ENCODE measurements at regions not wholly inside any gene's neighbourhood (a gene's known extent, or its start where the extent isn't known, plus 50 kb on each side); places are given as distances from the start of the nearest gene placed in this dataset.

DNA sequence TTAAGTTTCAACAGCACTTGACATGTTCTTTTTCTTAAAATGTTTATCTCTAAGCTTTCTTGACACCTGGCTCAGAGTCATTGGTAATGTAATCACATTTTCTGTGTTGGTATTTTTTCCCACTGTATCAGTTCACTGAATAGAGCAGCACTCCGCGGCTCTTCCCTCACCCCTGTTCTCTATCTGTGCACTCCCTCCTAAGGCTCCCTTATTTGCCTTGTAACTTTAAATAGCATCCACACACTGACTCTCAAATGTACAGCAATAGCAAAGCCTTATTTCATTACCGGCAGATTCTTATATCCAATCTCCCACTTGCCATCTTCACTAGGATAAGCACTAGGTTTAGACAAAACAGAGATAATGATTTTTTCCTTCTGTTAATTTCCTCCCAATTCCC, 935.5 kb upstream of the SLC10A2 start:
- H3K9me3 ChIP-seq = no peaks in the 10 kb centered on the region
- no peak for DNase-seq (ENCODE audit: low spot score)
- TF ChIP-seq, protein P1, sequence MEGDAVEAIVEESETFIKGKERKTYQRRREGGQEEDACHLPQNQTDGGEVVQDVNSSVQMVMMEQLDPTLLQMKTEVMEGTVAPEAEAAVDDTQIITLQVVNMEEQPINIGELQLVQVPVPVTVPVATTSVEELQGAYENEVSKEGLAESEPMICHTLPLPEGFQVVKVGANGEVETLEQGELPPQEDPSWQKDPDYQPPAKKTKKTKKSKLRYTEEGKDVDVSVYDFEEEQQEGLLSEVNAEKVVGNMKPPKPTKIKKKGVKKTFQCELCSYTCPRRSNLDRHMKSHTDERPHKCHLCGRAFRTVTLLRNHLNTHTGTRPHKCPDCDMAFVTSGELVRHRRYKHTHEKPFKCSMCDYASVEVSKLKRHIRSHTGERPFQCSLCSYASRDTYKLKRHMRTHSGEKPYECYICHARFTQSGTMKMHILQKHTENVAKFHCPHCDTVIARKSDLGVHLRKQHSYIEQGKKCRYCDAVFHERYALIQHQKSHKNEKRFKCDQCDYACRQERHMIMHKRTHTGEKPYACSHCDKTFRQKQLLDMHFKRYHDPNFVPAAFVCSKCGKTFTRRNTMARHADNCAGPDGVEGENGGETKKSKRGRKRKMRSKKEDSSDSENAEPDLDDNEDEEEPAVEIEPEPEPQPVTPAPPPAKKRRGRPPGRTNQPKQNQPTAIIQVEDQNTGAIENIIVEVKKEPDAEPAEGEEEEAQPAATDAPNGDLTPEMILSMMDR (IDR thresholded peaks at IDR 0.05) = no peak
- H3K36me3 ChIP-seq = no peaks in the 10 kb centered on the region
- no peak overlapping the region for H3K27ac ChIP-seq
- no peak overlapping the region for H3K4me3 ChIP-seq
- no peaks in the 10 kb centered on the region for H3K27me3 ChIP-seq
- peaks cover 0 to 7% of the 10 kb centered on the region in 2 donors for H3K4me1 ChIP-seq

DNA sequence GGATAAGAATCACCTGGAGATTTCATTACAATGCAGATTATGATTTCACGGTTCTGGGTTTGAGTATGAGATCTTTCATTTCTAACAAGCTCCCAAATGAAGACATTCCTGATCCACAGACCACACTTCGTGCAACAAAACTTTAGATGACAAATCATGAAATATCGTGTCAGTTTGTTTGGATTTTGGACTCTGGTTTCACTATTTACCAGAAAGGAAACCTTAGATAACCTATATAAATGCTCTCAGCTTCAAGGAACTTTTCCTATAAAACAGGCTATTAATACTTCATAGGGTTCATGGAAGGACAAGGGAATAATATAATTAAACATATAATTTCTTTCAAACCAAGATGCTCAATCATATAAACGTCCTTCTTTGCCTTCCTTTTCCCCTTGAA, 930.5 kb upstream of the SLC10A2 start:
- Histone ChIP-seq H3K4me1 (no peaks in the 10 kb centered on the region), H3K4me3 (no peak overlapping the region), H3K27ac (no peak overlapping the region), H3K27me3 (no peaks in the 10 kb centered on the region), H3K36me3 (no peaks in the 10 kb centered on the region), H3K9me3 (no peaks in the 10 kb centered on the region)
- no peak for DNase-seq (ENCODE audit: low spot score)
- TF ChIP-seq, protein P1 (IDR thresholded peaks at IDR 0.05) = no peak

DNA sequence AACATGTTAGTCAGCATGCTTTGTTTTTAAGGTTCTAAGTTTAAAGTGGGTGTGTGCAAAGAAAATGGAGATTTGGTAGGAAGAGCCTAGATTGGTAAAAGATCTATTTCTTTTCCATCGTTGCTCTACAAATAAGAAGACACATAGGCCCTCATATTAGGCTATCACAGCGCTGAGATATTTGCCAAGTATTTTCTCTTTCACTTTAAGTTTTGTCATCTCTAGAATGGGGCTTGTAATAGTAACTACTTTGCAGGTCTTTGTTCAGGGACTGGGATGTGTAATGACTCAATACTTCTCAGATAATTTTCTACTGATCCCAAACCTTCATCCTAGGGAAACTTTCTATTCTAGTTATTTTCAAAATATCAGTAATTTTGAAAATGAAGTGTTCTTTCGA, 917.7 kb upstream of the SLC10A2 start:
- Histone ChIP-seq H3K4me3 (no peak overlapping the region), H3K27ac (no peak overlapping the region), H3K27me3 (no peaks in the 10 kb centered on the region), H3K36me3 (no peaks in the 10 kb centered on the region), H3K4me1 (no peaks in the 10 kb centered on the region), H3K9me3 (no peaks in the 10 kb centered on the region)
- no peak for DNase-seq (ENCODE audit: low spot score)
- TF ChIP-seq, protein P1 (IDR thresholded peaks at IDR 0.05) = no peak

DNA sequence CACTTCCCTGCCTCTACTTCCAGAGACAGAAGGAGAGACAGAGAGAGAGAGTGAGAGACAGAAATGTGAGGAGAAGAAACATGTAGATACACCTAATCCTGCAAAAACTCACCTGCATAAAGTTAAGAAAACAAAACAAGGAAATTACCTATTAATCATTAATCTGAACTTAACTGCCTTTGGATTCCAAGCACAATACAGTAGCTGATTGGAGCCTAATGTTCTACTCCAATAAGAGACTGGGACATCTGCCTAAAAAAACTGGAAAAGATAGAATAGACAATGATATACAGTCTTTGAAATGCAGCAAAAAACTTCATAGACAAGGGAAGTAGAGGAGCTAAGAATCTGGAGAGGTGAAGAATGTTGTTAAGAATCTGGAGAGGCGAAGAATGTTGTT, 910.2 kb upstream of the SLC10A2 start:
- DNase-seq (ENCODE audit: low spot score) = no peak
- Histone ChIP-seq H3K4me3 (no peak overlapping the region), H3K36me3 (no peaks in the 10 kb centered on the region), H3K4me1 (no peaks in the 10 kb centered on the region), H3K9me3 (no peaks in the 10 kb centered on the region), H3K27me3 (no peaks in the 10 kb centered on the region), H3K27ac (no peak overlapping the region)
- TF ChIP-seq, protein P1 (IDR thresholded peaks at IDR 0.05) = no peak

DNA sequence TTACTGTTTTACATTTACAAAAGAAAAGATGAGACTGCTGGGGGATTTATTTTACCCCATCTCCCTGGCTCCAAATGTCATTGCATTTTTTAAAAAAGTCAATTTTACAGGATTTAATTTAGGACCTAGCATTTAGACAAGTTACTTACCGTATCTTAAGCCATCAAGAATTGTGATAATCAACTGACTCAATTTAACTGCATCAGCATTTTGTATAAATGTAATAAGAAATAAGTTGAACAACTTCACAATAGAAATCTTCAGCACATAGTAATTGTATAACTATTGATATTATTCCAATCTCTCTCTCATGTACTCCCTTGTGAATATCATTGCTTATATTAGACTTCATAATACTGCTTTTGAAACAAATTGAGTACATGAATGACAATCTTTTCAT, 907.5 kb upstream of the SLC10A2 start:
- H3K4me1 ChIP-seq = no peaks in the 10 kb centered on the region
- H3K36me3 ChIP-seq = no peaks in the 10 kb centered on the region
- no peaks in the 10 kb centered on the region for H3K27me3 ChIP-seq
- no peak overlapping the region for H3K4me3 ChIP-seq
- DNase-seq (ENCODE audit: low spot score) = no peak
- TF ChIP-seq, protein P1 (IDR thresholded peaks at IDR 0.05) = no peak
- no peaks in the 10 kb centered on the region for H3K9me3 ChIP-seq
- no peak overlapping the region for H3K27ac ChIP-seq

DNA sequence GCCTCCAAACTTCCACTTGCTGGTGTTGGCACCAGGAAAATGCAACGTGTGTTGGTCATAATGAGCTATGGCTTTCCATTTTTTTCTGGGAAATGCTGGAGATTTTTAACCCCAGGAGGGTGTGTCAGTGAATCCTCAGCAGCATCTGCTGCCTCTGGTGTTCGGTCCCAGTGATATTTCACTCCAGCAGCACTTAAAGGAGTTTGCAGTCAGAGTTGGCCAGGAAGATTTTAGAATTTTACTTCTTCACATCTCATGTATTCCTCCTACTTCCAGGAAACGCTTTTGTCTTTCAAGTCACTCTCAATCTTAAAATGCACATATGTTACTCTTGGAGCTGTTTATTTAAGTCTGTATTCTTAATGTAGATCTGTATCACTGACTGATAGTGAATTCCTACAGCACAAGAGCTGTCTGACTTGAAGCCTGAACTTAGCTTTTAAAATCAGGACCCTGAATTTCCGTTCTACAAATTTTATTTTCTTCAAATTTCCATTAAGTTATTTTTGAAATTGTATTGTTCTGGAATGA, 903.4 kb upstream of the SLC10A2 start:
- Histone ChIP-seq H3K4me1 (no peaks in the 10 kb centered on the region), H3K4me3 (no peak overlapping the region), H3K27ac (no peak overlapping the region), H3K27me3 (no peaks in the 10 kb centered on the region), H3K36me3 (no peaks in the 10 kb centered on the region), H3K9me3 (no peaks in the 10 kb centered on the region)
- DNase-seq (ENCODE audit: low spot score) = no peak
- TF ChIP-seq, protein P1 (IDR thresholded peaks at IDR 0.05) = no peak

Data from right atrium auricular region (tissue), 2 donors.